ENCODE measurements at regions not wholly inside any gene's neighbourhood (a gene's known extent, or its start where the extent isn't known, plus 50 kb on each side); places are given as distances from the start of the nearest gene placed in this dataset.

DNA sequence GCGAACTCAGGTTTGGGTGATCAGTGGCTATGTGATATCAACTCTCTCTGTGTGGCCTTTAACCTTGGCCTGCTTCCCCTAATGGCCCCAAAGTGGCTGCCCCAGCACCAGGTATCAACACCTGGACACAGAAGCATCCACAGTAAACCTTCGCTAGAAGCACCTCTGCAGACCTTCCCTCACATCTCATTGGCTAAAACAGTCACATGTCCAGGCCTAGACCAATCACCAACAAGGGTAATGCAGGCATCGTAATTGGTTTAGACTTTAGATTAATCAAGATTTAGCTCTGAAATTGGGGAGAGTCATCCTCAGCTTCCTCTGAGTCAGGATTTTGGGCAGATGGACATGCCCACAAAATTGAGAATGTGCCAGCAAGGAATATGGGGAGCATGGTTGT, 92.5 kb upstream of the MYL2 start:
- DNase-seq (ENCODE audit: low read depth in 2 of 2), result no peak

DNA sequence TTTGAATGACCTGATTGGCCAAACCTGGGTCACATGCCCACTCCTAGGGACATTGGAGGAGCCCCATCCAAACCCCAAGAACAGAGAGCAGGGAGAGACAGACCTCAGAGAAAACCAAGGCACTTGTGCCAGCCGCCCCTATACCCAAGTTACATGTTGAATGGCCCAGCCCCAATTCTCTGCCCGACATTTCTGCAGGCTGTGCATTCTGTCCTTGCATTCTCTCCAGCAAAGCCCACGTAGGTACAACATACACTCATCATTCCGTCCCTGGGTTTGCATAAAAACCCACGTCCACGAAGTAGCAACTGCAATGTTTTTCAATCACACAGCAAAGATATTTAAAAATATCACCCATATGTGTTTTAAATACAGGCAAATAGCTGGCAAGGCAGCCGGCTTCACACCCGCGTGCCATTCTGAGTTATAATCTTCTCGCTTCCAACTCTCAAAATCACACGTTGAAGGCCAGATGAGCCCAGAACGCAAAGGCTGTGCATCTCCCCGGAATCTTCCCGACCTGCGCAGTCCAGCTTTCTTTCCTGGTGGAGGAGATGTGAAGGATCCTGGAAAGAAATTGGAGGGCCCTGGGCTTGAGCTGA, 91.7 kb upstream of the MYL2 start:
- DNase-seq (ENCODE audit: low read depth in 2 of 2), result no peak

DNA sequence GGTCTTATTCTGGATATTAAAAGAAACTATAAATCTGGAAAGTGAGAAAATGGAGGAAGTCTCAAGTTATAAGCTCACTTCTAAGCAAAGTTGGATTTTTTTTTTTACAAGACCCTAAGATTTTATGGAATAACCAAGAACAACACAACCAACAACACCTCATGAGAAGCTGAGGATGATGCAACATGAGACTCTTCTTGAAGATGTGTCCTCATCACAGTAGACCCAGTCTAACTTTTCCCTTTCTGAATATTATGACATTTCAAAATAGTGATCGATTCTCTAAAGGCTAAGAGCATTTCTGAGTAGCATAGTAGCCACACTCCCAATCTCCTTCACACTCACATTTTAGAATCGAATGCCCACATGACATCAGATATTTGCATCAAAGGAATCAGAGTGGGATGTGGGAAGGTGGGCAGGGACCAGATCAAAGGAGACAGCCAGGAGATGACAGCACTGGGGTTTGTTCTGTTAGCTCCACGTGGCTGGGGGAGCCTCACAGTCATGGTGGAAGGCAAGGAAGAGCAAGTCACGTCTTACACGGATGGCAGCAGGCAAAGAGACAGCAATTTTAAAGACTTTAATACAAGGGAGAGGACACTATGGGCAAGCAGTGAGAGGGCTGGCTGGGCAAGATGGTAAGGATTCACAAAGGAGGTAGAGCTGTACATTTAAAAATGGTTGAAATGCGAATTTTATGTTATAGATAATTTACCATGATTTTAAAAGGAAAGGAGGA, 90.7 kb upstream of the MYL2 start:
- no peak for DNase-seq (ENCODE audit: low read depth in 2 of 2)

DNA sequence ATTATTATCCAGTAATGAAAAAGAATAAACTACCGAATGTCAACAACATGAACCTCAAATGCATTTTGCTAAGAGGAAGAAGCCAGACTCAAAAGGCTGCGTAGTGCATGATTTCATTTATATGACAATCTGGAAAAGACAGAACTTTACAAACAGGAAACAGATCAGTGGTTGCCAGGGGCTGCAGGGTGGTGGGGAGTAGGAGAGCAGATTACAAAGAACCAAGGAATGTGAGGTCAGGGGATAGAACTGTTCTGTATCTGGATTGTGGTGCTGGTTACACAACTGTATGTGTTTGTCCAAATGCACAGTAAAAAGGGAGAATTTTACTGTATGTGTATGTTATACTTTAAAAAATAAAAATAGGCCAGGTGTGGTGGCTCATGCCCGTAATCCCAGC, 89.7 kb upstream of the MYL2 start:
- no peak for DNase-seq (ENCODE audit: low read depth in 2 of 2)

DNA sequence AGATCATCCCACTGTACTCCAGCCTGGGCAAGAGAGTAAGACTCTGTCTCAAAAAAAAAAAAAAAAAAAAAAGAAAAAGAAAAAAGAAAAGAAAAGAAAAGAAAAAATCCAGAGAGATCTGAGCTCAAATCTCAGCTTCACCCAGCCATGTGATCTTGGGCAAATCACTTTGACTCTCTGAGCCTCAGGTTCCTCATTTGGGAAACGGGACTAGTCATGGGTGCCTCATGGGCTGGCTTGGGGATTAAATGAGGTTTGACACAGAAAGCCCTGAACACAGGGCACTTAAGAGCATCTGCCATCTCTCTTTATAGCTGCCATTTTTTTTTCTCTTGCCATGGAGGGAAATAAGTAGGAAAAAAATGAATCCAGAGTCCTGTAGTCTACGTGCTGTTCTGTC, 86.2 kb upstream of the MYL2 start:
- DNase-seq (ENCODE audit: low read depth in 2 of 2), result no peak

DNA sequence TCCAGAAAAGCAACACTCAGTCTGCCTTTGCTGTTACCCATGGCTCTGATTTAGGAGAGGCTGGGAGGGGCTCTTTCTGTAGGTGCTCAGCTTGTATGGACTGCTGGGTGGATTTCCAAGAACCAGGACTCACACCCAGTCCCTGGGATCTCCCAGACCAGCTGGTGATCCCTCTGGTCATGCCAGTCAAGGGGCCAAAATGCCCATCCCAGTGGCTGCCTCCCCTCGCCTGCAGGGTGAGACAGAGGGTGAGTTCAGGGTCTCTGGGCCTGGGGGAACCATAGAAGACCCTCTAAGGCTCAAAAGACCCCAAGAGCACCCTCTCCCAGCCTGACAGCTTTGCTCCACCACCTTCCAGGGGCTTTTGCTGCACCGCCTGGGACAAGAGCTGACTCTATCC, 78.6 kb upstream of the MYL2 start:
- no peak for DNase-seq (ENCODE audit: low read depth in 2 of 2)

DNA sequence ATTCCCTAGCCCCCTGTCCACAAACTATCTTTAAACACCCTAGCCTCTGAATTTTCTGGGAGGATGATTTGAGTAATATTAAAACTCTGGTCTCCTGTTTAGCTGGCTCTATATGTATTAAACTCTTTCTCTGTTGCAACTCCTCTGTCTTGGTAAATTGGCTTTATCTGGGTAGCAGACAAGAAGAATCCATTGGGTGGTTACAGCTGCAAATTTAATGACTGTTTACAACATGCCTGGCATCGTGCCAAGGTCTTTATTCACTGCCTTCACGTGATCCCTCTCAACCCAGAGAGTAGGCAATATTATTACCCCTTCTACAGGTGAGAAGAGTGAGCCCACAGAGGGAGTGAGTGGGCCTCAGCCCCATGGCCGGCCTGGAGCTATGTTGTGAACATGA, 77.8 kb upstream of the MYL2 start:
- DNase-seq (ENCODE audit: low read depth in 2 of 2), result no peak

DNA sequence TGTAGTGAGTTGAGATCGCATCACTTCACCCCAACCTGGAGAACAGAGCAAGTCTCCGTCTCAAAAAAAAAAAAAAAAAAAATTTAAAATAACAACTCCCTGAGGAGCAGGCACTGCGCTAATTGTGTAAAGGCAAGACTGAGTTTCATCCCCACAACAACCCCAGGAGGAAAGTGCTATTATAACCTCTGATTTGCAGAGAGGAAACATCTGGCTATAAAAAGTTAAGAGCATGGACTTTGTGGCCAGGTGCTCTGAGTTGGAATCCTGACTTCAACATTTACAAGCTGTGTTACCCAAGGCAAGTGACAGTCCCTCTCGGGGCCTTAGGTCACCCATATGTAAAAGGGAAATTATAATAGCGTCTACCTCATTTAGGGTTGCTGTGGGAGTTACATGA, 76.0 kb upstream of the MYL2 start:
- no peak for DNase-seq (ENCODE audit: low read depth in 2 of 2)

DNA sequence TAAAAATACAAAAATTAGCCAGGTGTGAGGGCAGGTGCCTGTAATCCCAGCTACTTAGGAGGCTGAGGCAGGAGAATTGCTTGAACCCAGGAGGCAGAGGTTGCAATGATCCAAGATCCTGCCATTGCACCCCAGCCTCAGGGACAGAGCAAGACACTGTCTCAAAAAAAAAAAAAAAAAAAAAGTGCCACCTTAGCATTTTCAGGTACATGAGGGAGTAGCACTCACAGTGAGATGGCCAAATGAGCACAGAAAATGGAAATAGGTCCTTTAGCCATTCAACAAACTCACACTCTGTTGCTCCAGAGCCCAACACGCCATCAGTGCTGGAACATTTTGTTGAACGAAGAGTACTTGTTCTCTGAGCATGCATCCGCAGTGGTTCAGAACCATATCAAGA, 75.2 kb upstream of the MYL2 start:
- DNase-seq (ENCODE audit: low read depth in 2 of 2), result no peak

DNA sequence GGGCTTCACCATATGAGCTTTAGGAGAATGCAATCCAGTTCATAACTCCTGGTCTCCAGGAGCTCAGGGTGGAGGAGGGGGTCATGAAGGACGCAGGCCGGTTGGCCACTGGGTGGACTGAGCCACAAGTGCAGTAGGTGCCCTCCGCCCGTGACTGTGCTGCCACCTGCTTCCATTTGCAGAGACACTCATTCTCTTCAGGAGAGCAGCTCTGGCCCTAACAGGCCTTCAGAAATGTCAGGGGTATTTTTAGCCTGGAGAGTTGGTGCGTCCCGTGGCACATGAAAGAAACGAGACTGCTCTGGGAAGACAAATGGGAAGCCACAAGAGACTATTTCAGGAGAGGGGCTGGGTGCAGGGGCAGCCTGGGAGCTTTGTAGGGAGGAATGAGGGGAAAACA, 74.6 kb upstream of the MYL2 start:
- no peak for DNase-seq (ENCODE audit: low read depth in 2 of 2)

DNA sequence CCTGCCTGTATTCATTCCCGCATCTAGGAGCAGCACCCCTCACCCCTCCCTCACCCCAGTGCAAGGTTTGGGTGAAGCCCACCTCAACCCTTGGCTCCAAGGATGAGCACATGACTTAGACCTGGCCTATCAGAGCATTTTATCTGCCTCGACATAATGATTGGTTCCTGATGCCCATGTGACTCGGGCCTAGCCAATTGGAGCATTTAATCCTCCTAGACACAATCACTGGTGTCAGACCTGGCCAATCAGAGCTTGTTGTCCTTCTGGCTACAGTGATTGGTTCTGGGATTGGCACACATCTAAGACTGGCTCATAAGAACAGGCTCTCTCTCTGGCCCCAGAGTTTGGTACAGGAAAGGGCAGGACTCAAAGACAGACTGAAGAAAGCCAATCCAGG, 73.1 kb upstream of the MYL2 start:
- no peak for DNase-seq (ENCODE audit: low read depth in 2 of 2)

DNA sequence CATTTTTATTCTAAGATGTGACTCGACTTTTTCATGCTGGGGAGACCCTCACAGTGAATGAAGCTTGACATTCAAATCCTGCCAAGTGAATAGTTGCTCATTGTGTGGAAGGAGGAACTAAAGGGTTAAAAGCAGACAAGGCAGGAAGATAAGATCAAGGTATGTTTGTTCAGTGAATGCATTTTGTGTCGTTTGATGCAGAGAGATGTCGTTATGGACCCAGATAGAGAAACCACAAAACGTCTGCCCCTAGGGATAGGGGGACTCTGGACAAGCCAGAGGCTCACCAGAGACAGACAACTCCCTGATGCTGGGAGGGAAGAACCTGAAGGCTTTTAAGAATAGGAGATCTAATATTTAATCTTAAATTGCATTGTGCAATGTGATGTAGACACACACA, 72.5 kb upstream of the MYL2 start:
- no peak for DNase-seq (ENCODE audit: low read depth in 2 of 2)

DNA sequence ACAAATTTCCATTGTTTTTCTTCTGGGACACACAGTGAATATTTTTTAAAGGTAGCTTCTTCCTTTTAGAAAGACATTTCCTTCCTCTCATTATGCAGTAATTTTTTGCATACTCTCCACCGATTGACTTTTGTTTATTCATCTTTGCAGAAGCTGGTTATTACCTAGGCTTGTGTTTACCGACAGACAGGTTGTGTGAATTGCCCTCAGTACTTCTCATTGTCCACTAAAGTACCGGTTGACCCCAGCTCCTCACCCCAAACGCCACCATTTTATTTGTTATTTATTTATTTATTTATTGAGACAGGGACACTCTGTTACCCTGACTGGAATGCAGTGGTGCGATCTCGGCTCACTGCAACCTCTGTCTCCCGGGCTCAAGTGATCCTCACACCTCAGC, 63.4 kb upstream of the MYL2 start:
- DNase-seq (ENCODE audit: low read depth in 2 of 2), result no peak

DNA sequence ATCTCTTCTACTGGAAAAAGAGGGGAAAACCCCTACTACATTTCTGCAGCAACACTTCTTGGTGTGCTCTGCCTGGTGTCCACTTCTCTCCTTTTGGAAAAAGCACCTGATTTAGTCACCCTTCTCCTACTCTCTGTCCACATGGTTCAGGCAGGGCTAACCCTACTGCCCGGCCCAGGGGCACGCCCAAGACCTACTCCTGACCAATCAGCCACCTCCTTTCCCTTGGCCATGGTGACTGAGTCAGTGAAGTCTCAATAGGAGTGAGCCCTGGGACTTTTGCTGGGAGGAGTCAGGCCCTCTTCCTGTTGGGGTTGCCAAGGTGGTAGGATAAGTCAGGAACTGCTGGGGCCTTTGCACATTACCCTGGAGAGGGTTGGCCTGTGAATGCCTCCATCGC, 52.5 kb upstream of the MYL2 start:
- DNase-seq (ENCODE audit: low read depth in 2 of 2), result no peak

DNA sequence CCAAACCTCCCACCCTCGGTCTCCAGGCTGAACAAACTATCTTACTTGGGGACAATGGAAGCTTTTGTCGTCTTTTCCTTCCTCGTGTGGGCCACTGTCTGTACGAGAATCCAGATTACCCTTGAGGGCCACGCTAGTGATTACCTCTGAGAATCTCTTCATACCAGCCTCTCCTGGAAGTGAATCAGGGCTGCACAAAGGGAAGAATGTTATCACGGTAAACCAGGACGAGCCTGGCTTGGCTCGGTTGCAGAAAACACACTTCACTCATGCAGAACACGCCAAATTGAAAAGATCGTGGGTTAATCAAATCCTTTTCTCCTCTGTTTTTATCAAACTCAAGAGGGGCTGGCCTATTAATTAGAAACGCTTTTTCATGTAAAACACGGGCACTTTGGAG, 51.6 kb upstream of the MYL2 start:
- DNase-seq (ENCODE audit: low read depth in 2 of 2), result no peak

DNA sequence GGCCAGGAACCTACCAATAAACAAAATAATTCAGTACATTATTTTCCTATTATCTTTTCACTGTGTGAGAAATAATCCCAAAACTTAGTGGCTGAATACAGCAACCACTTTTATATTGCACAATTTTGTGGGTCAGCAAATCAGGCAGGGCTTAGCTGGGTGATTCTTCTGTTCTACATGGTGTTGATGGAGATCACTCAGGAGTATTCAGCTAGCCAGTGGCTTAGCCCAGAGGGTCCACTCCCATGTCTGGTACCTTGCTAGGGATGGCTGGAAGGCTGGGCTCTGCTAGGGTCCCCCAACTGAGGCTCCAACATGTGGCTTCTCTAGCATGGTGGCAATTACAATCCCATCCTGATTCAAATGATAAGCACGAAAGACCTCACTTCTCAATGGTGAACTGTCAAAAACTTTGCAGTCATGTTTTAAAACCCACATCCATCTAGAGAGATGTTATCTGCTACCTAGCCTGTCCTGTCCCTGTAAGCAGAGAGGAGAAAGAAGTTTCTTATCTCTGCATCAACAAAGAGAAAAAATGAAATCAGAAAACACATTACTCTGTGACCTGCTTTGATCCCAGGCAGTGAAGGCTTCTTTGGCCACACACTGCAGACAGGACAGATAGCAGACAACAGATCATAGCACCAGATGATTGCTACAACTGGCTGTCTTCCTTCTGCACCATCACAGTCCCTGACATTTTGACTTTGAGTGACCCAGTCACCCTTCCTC, 51.0 kb upstream of the MYL2 start:
- DNase-seq (ENCODE audit: low read depth in 2 of 2), result no peak

All from stimulated activated CD8-positive, alpha-beta memory T cell treated with anti-CD3 and anti-CD28 coated beads, Interleukin-15, amount 100 ng/mL, for 48 hours (primary cell).